ENCODE measurements at regions not wholly inside any gene's neighbourhood (a gene's known extent, or its start where the extent isn't known, plus 50 kb on each side); places are given as distances from the start of the nearest gene placed in this dataset.

- TF ChIP-seq CTCF (IDR thresholded peaks at IDR 0.05; ENCODE audit: low read depth, low read length), result no peak
- no peak overlapping the region for H3K4me3 ChIP-seq (ENCODE audit: low read depth, low read length)
- DNase-seq (ENCODE audit: low read depth, low spot score), result no peak
- in situ Hi-C loops (cut with HindIII; ENCODE audit: low sequenced_read_pairs), result no loop called here
Observed at GRCh38 chr4:184294606-184295133, 77.0 kb upstream of the ENPP6 start.

DNA sequence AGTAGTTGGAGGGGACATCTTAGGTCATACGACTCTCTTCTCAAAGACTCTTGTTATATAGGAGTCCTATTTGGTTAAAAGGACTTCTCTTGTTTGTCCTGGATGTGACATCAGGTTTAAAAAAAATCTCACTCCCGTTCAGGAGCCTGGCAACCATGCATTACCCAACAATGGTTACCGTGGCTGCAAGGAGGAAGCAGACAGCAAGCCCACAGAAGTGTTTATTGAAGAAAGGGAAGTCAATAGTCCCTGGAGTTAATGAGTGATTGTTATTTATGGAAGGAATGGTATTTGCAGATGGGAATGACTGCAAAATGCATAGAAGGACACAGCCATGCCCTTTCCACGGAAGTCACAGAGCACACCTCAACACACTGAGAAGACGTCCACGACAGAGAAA is 75.9 kb upstream of the ENPP6 start:
- in situ Hi-C loops (cut with HindIII; ENCODE audit: low sequenced_read_pairs), result no loop called here

GRCh38 chr4:184292877-184293276 is 75.2 kb upstream of the ENPP6 start:
- TF ChIP-seq CTCF (IDR thresholded peaks at IDR 0.05; ENCODE audit: low read depth, low read length), result no peak
- DNase-seq (ENCODE audit: low read depth, low spot score), result no peak
- no peak overlapping the region for H3K4me3 ChIP-seq (ENCODE audit: low read depth, low read length)
- in situ Hi-C loops (cut with HindIII; ENCODE audit: low sequenced_read_pairs), result no loop called here

More for the DNA sequence above, 75.9 kb upstream of the ENPP6 start:
- no peak for DNase-seq (ENCODE audit: low read depth, low spot score)
- no peak overlapping the region for H3K4me3 ChIP-seq (ENCODE audit: low read depth, low read length)
- TF ChIP-seq CTCF (IDR thresholded peaks at IDR 0.05; ENCODE audit: low read depth, low read length), result no peak

DNA sequence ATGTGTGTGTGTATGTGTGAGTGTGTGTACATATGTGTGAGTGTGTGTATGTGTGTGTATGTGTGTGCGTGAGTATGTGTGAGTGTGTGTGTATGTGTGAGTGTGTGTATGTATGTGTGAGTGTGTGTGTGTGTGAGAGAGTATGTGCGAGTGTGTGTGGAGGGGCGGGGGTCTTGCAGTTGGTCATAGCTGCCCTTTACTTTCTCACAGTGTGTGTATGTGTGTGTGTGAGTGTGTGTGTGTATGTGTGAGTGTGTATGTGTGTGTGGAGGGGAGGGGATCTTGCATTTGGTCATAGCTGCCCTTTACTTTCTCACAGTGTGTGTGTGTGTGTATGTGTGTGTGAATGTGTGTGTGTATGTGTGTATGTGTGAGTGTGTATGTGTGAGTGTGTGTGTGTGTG is 74.8 kb upstream of the ENPP6 start:
- no peak for DNase-seq (ENCODE audit: low read depth, low spot score)
- in situ Hi-C loops (cut with HindIII; ENCODE audit: low sequenced_read_pairs), result no loop called here
- TF ChIP-seq CTCF (IDR thresholded peaks at IDR 0.05; ENCODE audit: low read depth, low read length), result no peak
- no peak overlapping the region for H3K4me3 ChIP-seq (ENCODE audit: low read depth, low read length)

- in situ Hi-C loops (cut with HindIII; ENCODE audit: low sequenced_read_pairs), result no loop called here
- H3K4me3 ChIP-seq (ENCODE audit: low read depth, low read length), result no peak overlapping the region
- no peak for TF ChIP-seq CTCF (IDR thresholded peaks at IDR 0.05; ENCODE audit: low read depth, low read length)
- DNase-seq (ENCODE audit: low read depth, low spot score), result no peak
Observed at GRCh38 chr4:184289179-184289535, 71.5 kb upstream of the ENPP6 start.

GRCh38 chr4:184288451-184289178 is 70.9 kb upstream of the ENPP6 start:
- no peak for TF ChIP-seq CTCF (IDR thresholded peaks at IDR 0.05; ENCODE audit: low read depth, low read length)

More at GRCh38 chr4:184288451-184289178, 70.9 kb upstream of the ENPP6 start:
- no peak overlapping the region for H3K4me3 ChIP-seq (ENCODE audit: low read depth, low read length)
- in situ Hi-C loops (cut with HindIII; ENCODE audit: low sequenced_read_pairs), result no loop called here
- DNase-seq (ENCODE audit: low read depth, low spot score), result no peak
